ENCODE measurements at regions not wholly inside any gene's neighbourhood (a gene's known extent, or its start where the extent isn't known, plus 50 kb on each side); places are given as distances from the start of the nearest gene placed in this dataset.

GRCh38 chr2:16135913-16136310, 195.6 kb downstream of the MYCN start:
- no peaks in the 10 kb centered on the region for H3F3A ChIP-seq (ENCODE audit: insufficient read depth)
- TF ChIP-seq CTCF (IDR thresholded peaks at IDR 0.05; ENCODE audit: insufficient read depth, low read length, poor library complexity, severe bottlenecking), result no peak
- TF ChIP-seq EZH2phosphoT487 (conservative IDR thresholded peaks at IDR 0.05; ENCODE audit: low read length), result no peak
- H3K9ac ChIP-seq (ENCODE audit: low read length), result no peak overlapping the region
- H3K36me3 ChIP-seq (ENCODE audit: low read length), result no peaks in the 10 kb centered on the region
- no peak overlapping the region for H2AFZ ChIP-seq (ENCODE audit: low read depth, low read length, severe bottlenecking)
- H4K20me1 ChIP-seq (ENCODE audit: low read depth, low read length), result no peaks in the 10 kb centered on the region
- H3K4me3 ChIP-seq (ENCODE audit: insufficient read depth, low read length, poor library complexity, severe bottlenecking), result no peak overlapping the region
- H3K27ac ChIP-seq (ENCODE audit: low read depth, low read length), result no peak overlapping the region
- no peaks in the 10 kb centered on the region for H3K27me3 ChIP-seq (ENCODE audit: low read length)
- no peaks in the 10 kb centered on the region for H3K9me2 ChIP-seq (replicated peaks; ENCODE audit: insufficient read depth, low read length)
- H3K9me3 ChIP-seq (ENCODE audit: insufficient read depth, low read length), result no peaks in the 10 kb centered on the region
- no peaks in the 10 kb centered on the region for H3K79me2 ChIP-seq (ENCODE audit: insufficient read depth, low read length)
- H3K4me2 ChIP-seq (ENCODE audit: low read depth, low read length, poor library complexity, severe bottlenecking), result no peak overlapping the region

GRCh38 chr2:16135196-16135912, 195.0 kb downstream of the MYCN start:
- Histone ChIP-seq H3K4me2 (ENCODE audit: low read depth, low read length, poor library complexity, severe bottlenecking) (no peak overlapping the region), H4K20me1 (ENCODE audit: low read depth, low read length) (no peaks in the 10 kb centered on the region), H3K36me3 (ENCODE audit: low read length) (no peaks in the 10 kb centered on the region), H3K9ac (ENCODE audit: low read length) (no peak overlapping the region), H3K27ac (ENCODE audit: low read depth, low read length) (no peak overlapping the region), H3F3A (ENCODE audit: insufficient read depth) (no peaks in the 10 kb centered on the region), H3K9me2 (replicated peaks; ENCODE audit: insufficient read depth, low read length) (no peaks in the 10 kb centered on the region), H3K79me2 (ENCODE audit: insufficient read depth, low read length) (no peaks in the 10 kb centered on the region), H3K9me3 (ENCODE audit: insufficient read depth, low read length) (no peaks in the 10 kb centered on the region), H3K4me3 (ENCODE audit: insufficient read depth, low read length, poor library complexity, severe bottlenecking) (no peak overlapping the region), H2AFZ (ENCODE audit: low read depth, low read length, severe bottlenecking) (no peak overlapping the region), H3K27me3 (ENCODE audit: low read length) (no peaks in the 10 kb centered on the region)
- TF ChIP-seq CTCF (IDR thresholded peaks at IDR 0.05; ENCODE audit: insufficient read depth, low read length, poor library complexity, severe bottlenecking), result no peak
- TF ChIP-seq EZH2phosphoT487 (conservative IDR thresholded peaks at IDR 0.05; ENCODE audit: low read length), result no peak

- H3K36me3 ChIP-seq (ENCODE audit: low read length), result no peaks in the 10 kb centered on the region
- H3K9me3 ChIP-seq (ENCODE audit: insufficient read depth, low read length), result no peaks in the 10 kb centered on the region
- H3K9me2 ChIP-seq (replicated peaks; ENCODE audit: insufficient read depth, low read length), result no peaks in the 10 kb centered on the region
- no peak overlapping the region for H3K9ac ChIP-seq (ENCODE audit: low read length)
- no peak overlapping the region for H3K4me3 ChIP-seq (ENCODE audit: insufficient read depth, low read length, poor library complexity, severe bottlenecking)
- TF ChIP-seq CTCF (IDR thresholded peaks at IDR 0.05; ENCODE audit: insufficient read depth, low read length, poor library complexity, severe bottlenecking) (no peak), EZH2phosphoT487 (conservative IDR thresholded peaks at IDR 0.05; ENCODE audit: low read length) (no peak)
- no peak overlapping the region for H2AFZ ChIP-seq (ENCODE audit: low read depth, low read length, severe bottlenecking)
- no peak overlapping the region for H3K27ac ChIP-seq (ENCODE audit: low read depth, low read length)
- no peaks in the 10 kb centered on the region for H3F3A ChIP-seq (ENCODE audit: insufficient read depth)
- no peak overlapping the region for H3K4me2 ChIP-seq (ENCODE audit: low read depth, low read length, poor library complexity, severe bottlenecking)
- H4K20me1 ChIP-seq (ENCODE audit: low read depth, low read length), result no peaks in the 10 kb centered on the region
- no peaks in the 10 kb centered on the region for H3K79me2 ChIP-seq (ENCODE audit: insufficient read depth, low read length)
- H3K27me3 ChIP-seq (ENCODE audit: low read length), result no peaks in the 10 kb centered on the region
Measured at GRCh38 chr2:16134436-16135165, 194.3 kb downstream of the MYCN start.
